Ishikawa (cell line): ENCODE measurements at regions not wholly inside any gene's neighbourhood (a gene's known extent, or its start where the extent isn't known, plus 50 kb on each side); places are given as distances from the start of the nearest gene placed in this dataset.

Source experiments
- YY1 ChIP-seq: IDR thresholded peaks from 2 replicates; pipeline ENCODE4 v1.6.1; 2012; ENCODE audit warnings: low read depth
- TF ChIP-seq, protein P1 (sequence below): IDR thresholded peaks from 2 replicates; pipeline ENCODE4 v1.6.1; 2012; ENCODE audit warnings: low read depth, mild to moderate bottlenecking

DNA sequence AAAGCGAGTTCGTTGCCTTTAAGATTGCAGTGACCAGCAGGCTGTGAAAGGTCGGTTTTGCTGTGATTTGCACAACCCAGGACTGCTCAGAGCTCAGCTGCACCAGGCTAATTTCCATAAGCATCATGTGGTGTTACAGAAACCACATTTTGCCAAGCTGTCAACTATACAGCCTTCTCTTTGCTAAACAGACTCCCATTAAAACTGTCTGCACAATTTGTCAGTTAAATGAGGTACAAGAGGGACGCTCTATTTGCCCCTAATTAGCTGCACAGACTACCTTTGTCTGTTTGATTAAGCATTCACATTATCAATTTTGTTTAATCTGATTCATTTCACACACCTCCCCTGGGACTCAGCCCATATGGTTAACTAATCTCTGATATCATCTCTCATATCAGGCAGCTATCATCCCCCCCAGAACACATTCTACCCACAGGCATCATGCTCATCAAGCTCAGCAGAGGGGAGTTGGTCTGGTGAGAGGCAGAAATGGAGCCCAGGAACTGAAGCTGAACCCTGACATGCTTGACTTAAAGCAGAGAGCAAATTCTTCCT, 62.1 kb downstream of the OLIG3 start:
- TF ChIP-seq, protein P1, sequence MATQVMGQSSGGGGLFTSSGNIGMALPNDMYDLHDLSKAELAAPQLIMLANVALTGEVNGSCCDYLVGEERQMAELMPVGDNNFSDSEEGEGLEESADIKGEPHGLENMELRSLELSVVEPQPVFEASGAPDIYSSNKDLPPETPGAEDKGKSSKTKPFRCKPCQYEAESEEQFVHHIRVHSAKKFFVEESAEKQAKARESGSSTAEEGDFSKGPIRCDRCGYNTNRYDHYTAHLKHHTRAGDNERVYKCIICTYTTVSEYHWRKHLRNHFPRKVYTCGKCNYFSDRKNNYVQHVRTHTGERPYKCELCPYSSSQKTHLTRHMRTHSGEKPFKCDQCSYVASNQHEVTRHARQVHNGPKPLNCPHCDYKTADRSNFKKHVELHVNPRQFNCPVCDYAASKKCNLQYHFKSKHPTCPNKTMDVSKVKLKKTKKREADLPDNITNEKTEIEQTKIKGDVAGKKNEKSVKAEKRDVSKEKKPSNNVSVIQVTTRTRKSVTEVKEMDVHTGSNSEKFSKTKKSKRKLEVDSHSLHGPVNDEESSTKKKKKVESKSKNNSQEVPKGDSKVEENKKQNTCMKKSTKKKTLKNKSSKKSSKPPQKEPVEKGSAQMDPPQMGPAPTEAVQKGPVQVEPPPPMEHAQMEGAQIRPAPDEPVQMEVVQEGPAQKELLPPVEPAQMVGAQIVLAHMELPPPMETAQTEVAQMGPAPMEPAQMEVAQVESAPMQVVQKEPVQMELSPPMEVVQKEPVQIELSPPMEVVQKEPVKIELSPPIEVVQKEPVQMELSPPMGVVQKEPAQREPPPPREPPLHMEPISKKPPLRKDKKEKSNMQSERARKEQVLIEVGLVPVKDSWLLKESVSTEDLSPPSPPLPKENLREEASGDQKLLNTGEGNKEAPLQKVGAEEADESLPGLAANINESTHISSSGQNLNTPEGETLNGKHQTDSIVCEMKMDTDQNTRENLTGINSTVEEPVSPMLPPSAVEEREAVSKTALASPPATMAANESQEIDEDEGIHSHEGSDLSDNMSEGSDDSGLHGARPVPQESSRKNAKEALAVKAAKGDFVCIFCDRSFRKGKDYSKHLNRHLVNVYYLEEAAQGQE, result no peak
- no peak for TF ChIP-seq YY1
